ENCODE measurements at regions not wholly inside any gene's neighbourhood (a gene's known extent, or its start where the extent isn't known, plus 50 kb on each side); places are given as distances from the start of the nearest gene placed in this dataset.
A peak's percentile ranks its signal among the peaks of the same experiment; 100 is the strongest.

DNA sequence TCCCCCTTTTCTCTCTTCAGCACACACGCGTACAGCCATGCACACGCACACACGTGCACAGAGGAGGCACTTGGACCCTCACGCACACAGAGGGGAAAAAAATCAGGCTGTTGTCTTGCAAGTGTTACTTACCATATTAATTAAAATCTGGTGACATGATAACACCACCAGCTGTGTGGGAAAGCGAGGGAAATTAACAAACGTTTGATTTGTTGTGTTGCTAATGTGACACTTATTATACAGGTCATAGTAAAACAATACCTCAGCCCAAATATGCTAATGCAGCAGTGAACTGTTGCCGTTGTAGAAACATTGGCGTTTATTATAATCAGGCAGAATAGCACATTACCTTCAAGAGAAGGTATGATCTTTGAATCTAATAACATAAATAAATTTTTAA is 211.7 kb downstream of the TEX29 start:
- no peaks in the 10 kb centered on the region for H3K36me3 Mint-ChIP-seq (ENCODE audit: low read depth)
- H3K9me3 Mint-ChIP-seq = no peaks in the 10 kb centered on the region
- no peaks in the 10 kb centered on the region for H3K4me1 Mint-ChIP-seq (ENCODE audit: low read depth)
- no peak overlapping the region for H3K27ac Mint-ChIP-seq
- no peak overlapping the region for H3K4me3 Mint-ChIP-seq
- peaks cover 57% of the 10 kb centered on the region for H3K27me3 Mint-ChIP-seq

DNA sequence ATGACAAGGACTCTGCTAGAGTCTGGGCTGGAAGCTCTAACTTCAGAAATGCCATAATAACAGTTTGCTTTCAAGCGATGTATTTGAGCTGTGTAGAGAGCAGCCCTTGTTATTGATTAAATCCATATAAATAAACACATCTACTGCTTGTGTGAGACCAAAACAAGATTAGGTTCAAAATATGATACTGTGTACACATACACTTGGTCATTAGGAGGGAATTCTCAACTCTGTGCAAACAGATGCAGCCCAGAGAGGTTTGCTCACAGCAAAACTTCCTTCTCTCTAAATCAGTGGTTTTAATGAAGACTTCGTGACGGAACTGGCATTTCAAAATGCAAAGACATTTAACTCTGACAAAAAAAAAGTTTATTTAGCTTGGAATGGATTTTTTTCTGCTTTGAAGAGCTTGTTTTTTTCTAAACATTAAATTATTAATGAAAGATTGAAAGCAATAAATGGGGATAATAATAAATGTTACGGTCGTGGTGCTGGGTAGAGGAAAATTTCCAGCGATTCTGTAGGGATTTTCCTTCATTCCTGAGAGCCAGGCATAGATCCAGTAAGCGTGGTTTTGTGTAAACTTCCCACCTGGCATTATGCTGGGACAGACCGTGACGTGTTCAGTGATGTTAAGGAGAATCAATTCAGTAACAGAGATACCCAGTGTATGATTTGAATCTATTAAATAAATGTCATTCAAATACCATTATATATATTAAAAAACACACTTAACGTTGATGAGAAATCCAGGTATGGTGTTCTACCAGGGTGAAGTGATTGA is 213.7 kb downstream of the TEX29 start:
- Mint-ChIP-seq H3K4me3 (no peak overlapping the region), H3K27ac (no peak overlapping the region), H3K9me3 (no peaks in the 10 kb centered on the region), H3K27me3 (peaks cover 59% of the 10 kb centered on the region), H3K36me3 (ENCODE audit: low read depth) (no peaks in the 10 kb centered on the region), H3K4me1 (ENCODE audit: low read depth) (no peaks in the 10 kb centered on the region)

DNA sequence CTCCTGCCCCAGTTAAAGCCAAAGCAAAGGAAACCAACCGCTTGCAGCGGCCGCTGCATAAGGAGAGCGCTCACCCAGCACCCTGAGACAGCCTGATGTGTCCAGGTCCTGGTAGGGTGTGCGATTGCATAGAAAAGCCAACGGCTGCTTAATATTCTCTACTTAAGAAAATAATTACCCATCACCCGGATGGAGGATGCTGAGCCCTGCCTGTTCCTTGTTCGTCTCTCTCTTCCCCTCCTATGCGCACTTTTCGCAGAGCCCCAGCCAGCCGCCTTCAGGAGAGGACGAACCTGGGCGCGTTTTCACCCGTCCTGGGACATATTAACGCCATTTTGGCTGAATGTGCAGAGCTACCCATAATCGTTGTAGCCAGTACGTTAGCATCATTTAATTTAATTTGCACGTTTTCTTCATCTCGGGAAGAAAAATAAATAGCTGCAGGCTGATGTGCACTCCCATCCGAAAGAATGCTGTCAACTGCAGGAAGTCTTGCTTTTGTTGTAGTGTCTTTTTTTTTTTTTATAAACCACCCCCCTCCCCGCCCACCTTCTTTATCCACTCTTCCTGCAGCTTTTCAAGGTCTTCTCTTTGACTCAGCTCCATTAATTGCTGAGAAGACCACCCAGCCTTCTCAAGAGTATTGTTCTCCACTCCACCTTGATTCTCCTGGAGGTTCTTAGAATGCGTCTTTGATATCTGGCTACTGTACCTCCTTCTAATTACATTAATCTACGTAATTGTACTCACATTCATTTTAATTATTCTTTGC is 214.5 kb downstream of the TEX29 start:
- H3K4me1 Mint-ChIP-seq (ENCODE audit: low read depth) = no peaks in the 10 kb centered on the region
- H3K27ac Mint-ChIP-seq = no peak overlapping the region
- peaks cover 56% of the 10 kb centered on the region for H3K27me3 Mint-ChIP-seq
- no peaks in the 10 kb centered on the region for H3K9me3 Mint-ChIP-seq
- peak overlapping the region; percentile 16 for H3K4me3 Mint-ChIP-seq
- H3K36me3 Mint-ChIP-seq (ENCODE audit: low read depth) = no peaks in the 10 kb centered on the region

DNA sequence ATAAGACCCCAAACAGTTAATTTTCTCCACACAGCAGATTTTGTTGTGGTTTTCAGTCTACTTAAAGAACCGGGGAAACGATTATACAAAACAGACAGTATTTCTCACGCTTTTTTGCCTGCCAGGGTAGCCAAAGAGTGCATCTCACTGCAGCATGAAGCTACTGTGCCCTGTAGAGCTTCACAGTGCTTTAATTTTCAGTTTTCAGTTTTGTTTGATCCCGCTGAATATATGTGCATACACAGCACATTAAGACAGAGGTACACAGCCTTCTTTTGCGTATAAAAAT is 215.0 kb downstream of the TEX29 start:
- no peak overlapping the region for H3K4me3 Mint-ChIP-seq
- H3K27me3 Mint-ChIP-seq = peaks cover 56% of the 10 kb centered on the region

DNA sequence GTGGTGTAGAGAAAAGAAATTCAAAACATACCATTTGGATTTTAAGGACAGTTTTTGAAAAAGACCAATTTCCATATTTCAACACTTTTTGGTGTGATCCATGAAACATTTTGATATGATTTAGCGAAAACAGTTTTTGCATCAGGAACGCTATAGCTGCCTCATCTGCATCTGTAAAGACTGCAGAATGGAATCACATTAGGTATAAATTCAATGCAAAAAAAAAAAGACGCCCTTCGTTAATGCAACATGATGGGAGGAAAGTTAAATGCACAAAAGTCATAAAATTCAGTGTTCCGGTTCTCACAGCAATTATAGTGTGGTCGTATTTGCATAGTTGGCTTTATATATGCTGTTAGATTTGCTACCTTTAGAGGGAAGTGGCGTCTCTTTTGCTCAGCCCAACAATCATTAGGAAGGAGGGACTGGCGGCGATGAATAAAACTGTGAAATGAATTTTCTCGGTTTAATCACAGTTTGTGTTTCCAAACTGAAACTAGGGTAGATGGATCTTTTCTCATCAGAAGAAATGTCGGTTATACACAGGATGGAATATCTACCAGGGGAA is 215.7 kb downstream of the TEX29 start:
- H3K4me3 Mint-ChIP-seq = no peak overlapping the region
- H3K27ac Mint-ChIP-seq = no peak overlapping the region
- no peaks in the 10 kb centered on the region for H3K4me1 Mint-ChIP-seq (ENCODE audit: low read depth)
- no peaks in the 10 kb centered on the region for H3K36me3 Mint-ChIP-seq (ENCODE audit: low read depth)
- H3K27me3 Mint-ChIP-seq = peaks cover 52% of the 10 kb centered on the region
- H3K9me3 Mint-ChIP-seq = no peaks in the 10 kb centered on the region

More for the DNA sequence above, 215.0 kb downstream of the TEX29 start:
- H3K36me3 Mint-ChIP-seq (ENCODE audit: low read depth) = no peaks in the 10 kb centered on the region
- H3K9me3 Mint-ChIP-seq = no peaks in the 10 kb centered on the region
- no peaks in the 10 kb centered on the region for H3K4me1 Mint-ChIP-seq (ENCODE audit: low read depth)
- H3K27ac Mint-ChIP-seq = no peak overlapping the region

DNA sequence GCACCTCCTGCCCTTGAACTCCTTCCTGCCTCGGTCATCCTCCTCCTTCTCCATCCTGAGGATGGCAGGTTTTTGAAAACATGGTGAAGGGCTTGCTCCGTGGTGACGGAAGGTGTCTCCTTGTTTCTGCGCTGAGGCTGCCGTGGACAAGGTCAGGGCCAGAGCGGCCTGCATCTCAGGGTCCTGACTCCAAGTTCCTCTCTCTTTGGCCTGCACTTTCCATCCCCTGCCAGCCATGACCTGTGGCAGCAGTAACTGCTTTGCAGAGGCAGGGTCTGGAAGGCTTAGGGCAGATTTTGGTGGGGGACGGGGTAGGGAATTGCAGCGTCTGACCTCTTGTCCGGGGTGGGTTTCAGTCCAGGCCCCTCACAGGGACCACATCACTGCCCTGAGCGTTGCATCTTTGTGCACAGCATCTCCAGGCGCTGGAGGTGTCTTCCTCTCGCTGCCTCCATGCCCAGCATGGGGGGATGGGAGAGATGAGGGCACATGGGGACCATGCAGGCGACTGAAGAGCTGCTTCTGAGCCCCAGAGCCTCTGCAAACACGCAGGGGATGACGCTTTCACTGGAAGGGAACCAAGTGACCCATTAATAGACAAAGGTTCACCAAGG is 216.8 kb downstream of the TEX29 start:
- Mint-ChIP-seq H3K36me3 (ENCODE audit: low read depth) (no peaks in the 10 kb centered on the region), H3K27ac (no peak overlapping the region), H3K4me3 (no peak overlapping the region), H3K27me3 (peaks cover 43% of the 10 kb centered on the region), H3K4me1 (ENCODE audit: low read depth) (no peaks in the 10 kb centered on the region), H3K9me3 (no peaks in the 10 kb centered on the region)

DNA sequence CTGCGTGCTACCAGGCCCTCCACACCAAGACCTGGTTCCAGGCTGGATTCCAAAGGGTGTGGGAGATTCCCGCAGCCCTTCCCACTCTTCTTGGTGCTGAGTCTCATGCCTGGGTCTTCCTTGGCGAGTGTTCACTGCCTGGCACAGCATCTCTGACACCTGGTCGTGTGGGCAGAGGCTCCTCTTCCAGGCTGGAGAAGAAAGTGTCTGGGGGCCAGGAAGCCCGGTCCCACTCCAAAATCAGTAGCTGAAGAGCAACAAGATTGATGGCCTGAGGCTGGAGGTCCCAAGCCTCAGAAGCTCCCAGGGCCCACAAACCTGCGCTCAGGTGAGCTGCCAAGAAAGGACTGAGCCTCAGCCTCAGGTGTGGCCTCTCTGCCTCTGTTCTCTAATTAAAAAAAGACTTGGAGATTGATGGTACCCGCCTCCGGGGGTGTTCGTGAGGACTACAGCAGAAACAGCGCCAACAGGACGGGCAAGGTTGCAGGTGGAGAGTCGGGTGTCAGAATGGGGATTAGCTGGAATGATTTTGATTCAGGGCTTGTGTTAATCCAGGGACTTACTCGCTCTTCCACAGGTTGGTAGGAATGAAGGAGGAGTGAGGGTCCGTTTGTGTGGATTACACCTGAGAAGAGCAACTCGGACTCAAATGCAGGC is 217.5 kb downstream of the TEX29 start:
- no peak overlapping the region for H3K27ac Mint-ChIP-seq
- H3K27me3 Mint-ChIP-seq = peaks cover 38% of the 10 kb centered on the region
- H3K4me1 Mint-ChIP-seq (ENCODE audit: low read depth) = no peaks in the 10 kb centered on the region
- no peak overlapping the region for H3K4me3 Mint-ChIP-seq
- H3K36me3 Mint-ChIP-seq (ENCODE audit: low read depth) = no peaks in the 10 kb centered on the region
- H3K9me3 Mint-ChIP-seq = no peaks in the 10 kb centered on the region

DNA sequence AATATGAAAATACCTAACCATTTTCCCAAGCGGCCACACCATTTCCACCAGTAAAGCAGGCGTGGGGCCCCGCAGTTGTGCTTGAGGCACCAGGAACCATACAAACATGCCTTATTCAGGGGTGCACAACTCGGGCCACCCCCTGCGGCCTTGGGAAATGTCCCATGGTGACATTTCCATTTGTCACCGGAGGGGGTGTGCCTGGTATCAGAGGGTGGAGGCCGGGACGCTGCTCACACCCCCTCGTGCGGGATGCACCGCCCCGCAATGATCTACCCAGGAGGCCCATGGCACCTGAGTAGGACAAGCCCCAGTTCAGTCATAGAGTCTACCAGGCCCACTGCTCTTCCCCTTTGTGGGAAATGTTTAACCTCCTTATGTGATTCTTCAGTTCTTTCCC is 218.8 kb downstream of the TEX29 start:
- H3K4me3 Mint-ChIP-seq = no peak overlapping the region
- peaks cover 28% of the 10 kb centered on the region for H3K27me3 Mint-ChIP-seq
- H3K27ac Mint-ChIP-seq = no peak overlapping the region
- peaks cover 5% of the 10 kb centered on the region for H3K9me3 Mint-ChIP-seq
- no peaks in the 10 kb centered on the region for H3K4me1 Mint-ChIP-seq (ENCODE audit: low read depth)
- no peaks in the 10 kb centered on the region for H3K36me3 Mint-ChIP-seq (ENCODE audit: low read depth)

DNA sequence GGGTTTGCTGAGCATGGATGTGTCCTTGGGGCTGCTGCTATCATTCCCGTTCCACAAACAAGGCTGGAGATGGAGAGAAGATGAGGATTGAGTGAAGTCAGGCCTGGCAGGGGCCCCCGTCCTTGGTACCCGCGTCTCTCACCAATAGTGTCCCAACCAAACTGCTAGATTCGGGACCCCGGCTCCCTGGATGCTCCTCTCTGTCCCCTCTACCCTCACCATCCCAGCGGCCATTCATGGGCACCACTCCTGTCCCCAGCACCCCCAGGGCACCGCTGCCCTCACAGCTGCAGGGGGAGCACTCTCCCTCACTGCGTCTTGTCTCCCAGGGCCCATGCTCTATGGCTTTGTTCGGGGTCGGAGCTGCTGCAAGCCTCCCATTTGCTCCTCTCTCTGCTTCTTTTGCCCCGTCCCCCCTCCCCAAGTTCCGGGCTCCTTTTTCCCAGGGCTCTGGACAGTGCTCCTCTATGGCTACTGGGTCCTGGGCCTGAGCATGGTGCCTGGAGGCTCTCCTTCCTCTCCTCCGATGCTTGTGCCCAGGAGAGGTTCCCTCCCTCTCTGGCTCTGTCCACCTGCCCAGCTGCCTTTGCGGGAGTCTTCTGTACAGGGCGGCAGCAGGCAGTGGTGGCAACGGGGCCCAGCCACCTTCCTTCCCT is 219.5 kb downstream of the TEX29 start:
- Mint-ChIP-seq H3K36me3 (ENCODE audit: low read depth) (no peaks in the 10 kb centered on the region), H3K4me1 (ENCODE audit: low read depth) (no peaks in the 10 kb centered on the region), H3K27me3 (peaks cover 22% of the 10 kb centered on the region), H3K9me3 (peaks cover 7% of the 10 kb centered on the region), H3K4me3 (no peak overlapping the region), H3K27ac (no peak overlapping the region)

DNA sequence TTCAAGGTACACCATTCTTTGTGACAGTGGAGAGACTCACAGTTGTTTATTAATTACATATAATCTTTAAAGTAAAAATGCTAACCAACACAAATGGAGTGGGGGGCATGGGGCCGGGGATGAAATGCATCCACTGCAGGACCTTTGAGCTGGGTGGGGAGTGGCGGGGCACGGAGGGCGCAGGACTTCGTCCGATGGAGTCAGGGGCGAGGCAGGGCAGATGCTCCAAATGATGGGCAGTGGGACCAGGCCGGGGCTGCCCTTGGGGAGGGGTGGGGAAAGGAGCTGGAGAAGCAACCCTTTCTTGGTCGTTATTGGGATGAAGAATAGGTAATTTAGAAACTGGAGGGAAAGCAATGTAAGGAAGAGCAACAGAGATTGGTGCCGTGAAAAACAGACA is 220.0 kb downstream of the TEX29 start:
- Mint-ChIP-seq H3K9me3 (peaks cover 7% of the 10 kb centered on the region), H3K4me3 (no peak overlapping the region), H3K36me3 (ENCODE audit: low read depth) (no peaks in the 10 kb centered on the region), H3K27ac (no peak overlapping the region), H3K27me3 (peaks cover 16% of the 10 kb centered on the region), H3K4me1 (ENCODE audit: low read depth) (no peaks in the 10 kb centered on the region)

DNA sequence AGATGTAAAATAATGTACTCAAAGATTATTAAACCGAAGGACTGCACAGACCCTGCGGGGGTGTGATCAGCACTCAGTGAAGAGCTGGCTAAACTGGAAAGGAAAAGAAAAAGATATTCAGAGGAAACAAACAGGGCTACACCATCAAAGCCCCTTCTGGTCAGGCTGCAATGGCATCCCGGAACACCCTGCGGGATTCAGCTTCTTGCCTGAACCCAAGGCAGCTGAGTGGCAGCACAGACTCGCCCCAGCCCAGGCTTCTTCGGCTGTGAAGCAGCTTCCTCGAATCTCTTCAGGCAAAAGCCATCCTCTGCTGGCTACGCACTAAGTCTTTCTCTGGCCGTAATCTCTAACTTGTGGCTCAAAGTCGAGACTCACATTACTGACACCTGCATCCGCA is 220.9 kb downstream of the TEX29 start:
- peaks cover 8% of the 10 kb centered on the region for H3K27me3 Mint-ChIP-seq
- H3K9me3 Mint-ChIP-seq = peaks cover 7% of the 10 kb centered on the region
- H3K4me1 Mint-ChIP-seq (ENCODE audit: low read depth) = no peaks in the 10 kb centered on the region
- no peak overlapping the region for H3K27ac Mint-ChIP-seq
- H3K36me3 Mint-ChIP-seq (ENCODE audit: low read depth) = no peaks in the 10 kb centered on the region
- H3K4me3 Mint-ChIP-seq = no peak overlapping the region

DNA sequence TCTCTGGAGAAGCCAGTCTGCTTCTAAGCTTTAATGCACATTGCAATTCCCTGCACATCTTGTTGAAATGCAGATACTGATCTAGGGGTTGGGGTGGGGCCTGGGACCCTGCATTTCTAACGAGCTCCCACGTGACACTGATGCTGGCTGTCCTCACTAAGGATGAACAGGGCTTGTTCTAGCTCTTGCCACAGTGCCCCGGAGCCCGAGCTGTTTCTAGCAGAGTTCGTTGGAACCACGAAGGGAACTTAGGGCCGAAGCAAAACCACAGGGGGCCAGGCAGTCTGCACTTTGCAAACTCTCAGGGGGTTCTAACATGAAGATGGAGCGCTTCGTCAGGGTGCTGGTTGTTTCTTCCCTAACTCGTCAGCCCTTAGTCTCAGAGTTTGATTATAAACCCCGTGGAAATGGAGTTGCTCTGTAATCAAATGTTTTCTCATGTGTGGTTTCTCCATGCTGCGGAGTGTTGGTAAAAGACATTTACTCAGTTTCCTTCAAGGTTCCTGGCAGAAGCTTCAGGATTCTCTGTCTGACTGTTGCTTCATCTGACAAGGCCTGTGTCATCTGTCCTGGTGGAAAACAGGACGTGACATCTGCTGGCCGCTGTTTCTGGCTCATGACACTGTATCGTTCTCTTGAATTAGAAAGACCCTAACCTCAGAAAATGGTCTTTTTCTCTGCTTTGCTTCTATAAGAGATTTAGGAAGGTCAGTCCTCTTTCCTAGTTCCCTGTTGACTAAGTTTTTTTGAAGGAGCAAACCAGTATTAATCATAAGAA is 221.5 kb downstream of the TEX29 start:
- H3K4me1 Mint-ChIP-seq (ENCODE audit: low read depth) = no peaks in the 10 kb centered on the region
- peaks cover 4% of the 10 kb centered on the region for H3K27me3 Mint-ChIP-seq
- H3K36me3 Mint-ChIP-seq (ENCODE audit: low read depth) = no peaks in the 10 kb centered on the region
- no peak overlapping the region for H3K27ac Mint-ChIP-seq
- peaks cover 7% of the 10 kb centered on the region for H3K9me3 Mint-ChIP-seq
- H3K4me3 Mint-ChIP-seq = no peak overlapping the region

DNA sequence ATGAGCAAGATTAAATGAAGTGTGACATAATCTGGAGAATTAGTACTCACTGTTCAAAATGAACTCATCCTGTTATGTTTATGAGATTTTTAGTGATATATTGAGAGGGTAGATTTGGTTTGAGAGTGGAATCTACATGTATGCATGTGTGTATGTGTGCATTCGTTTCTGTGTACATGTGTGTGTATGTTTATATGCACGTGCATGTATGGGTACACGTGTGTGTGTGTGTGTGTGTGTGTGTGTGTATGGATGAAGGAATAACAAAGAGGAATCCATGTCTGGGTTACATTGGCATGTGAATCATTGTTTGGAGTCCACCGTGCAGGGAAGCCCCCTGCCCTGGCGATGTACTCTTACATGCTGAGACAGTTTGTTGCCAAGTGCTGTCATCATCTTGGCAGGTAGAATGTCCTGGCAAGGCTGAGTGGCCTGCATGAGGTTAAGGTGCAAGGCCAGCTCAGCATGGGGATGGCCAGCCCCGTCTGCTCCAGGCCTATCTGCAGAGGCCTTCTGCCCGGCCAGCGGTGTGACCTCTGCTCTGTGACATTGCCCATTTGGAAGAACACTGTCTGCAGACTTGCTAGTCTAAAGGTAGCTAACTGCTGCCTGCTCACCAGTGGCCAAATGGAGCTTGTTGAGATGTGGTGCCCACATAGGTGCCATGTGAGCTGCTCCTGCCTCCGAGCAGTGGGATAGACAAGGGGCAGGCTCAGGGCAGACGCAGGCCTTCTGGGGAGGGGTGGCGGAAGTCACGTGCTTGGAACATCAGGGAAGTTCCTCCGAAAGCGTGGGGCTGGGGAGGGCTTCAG is 222.3 kb downstream of the TEX29 start:
- no peak overlapping the region for H3K4me3 Mint-ChIP-seq
- H3K4me1 Mint-ChIP-seq (ENCODE audit: low read depth) = no peaks in the 10 kb centered on the region
- H3K36me3 Mint-ChIP-seq (ENCODE audit: low read depth) = no peaks in the 10 kb centered on the region
- no peak overlapping the region for H3K27ac Mint-ChIP-seq
- H3K27me3 Mint-ChIP-seq = no peaks in the 10 kb centered on the region
- H3K9me3 Mint-ChIP-seq = peaks cover 7% of the 10 kb centered on the region

Data from stimulated activated naive CD8-positive, alpha-beta T cell treated with anti-CD3 and anti-CD28 coated beads, Interleukin-15, Interleukin-2, amounts not matched to agents 100 ng/mL and 50 ng/mL, for 24 hours (primary cell).